ENCODE measurements at regions not wholly inside any gene's neighbourhood (a gene's known extent, or its start where the extent isn't known, plus 50 kb on each side); places are given as distances from the start of the nearest gene placed in this dataset.

DNA sequence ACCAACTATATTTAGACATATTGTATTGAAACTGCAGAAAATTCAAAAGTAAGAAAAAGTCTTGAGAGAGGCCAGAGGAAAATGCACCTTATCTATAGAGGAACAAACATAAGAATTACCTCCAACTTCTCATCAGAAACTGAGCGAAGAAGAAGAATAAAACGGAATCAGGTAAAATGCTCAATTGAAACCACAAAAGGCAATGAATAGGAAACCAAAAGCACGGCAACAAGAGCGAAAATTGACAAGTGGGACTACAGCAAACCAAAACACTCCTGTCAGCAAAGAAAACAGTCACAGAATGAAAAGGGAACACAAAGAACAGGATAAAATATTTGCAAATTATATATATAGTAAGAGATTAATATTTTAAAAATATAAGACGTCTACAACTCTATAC lies 61.9 kb upstream of the PARP11 start:
- no peak overlapping the region for H3K4me3 ChIP-seq
- TF ChIP-seq POLR2AphosphoS5 (IDR thresholded peaks at IDR 0.05) (no peak), POLR2A (IDR thresholded peaks at IDR 0.05) (no peak)
- TF ChIP-seq, protein P1, sequence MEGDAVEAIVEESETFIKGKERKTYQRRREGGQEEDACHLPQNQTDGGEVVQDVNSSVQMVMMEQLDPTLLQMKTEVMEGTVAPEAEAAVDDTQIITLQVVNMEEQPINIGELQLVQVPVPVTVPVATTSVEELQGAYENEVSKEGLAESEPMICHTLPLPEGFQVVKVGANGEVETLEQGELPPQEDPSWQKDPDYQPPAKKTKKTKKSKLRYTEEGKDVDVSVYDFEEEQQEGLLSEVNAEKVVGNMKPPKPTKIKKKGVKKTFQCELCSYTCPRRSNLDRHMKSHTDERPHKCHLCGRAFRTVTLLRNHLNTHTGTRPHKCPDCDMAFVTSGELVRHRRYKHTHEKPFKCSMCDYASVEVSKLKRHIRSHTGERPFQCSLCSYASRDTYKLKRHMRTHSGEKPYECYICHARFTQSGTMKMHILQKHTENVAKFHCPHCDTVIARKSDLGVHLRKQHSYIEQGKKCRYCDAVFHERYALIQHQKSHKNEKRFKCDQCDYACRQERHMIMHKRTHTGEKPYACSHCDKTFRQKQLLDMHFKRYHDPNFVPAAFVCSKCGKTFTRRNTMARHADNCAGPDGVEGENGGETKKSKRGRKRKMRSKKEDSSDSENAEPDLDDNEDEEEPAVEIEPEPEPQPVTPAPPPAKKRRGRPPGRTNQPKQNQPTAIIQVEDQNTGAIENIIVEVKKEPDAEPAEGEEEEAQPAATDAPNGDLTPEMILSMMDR (IDR thresholded peaks at IDR 0.05), result no peak
- peaks cover 4% of the 10 kb centered on the region for H3K4me1 ChIP-seq (replicated peaks)
- intact Hi-C loops (cut with DNase I), result no loop called here
- no peaks in the 10 kb centered on the region for H3K9me3 ChIP-seq
- no peak overlapping the region for H3K27ac ChIP-seq
- H3K27me3 ChIP-seq (replicated peaks; ENCODE audit: insufficient read depth), result no peaks in the 10 kb centered on the region
- no peaks in the 10 kb centered on the region for H3K36me3 ChIP-seq
- no peak for DNase-seq (ENCODE audit: low spot score)
- 84% methylated on average over 5 of the region's 5 CpGs for WGBS

DNA sequence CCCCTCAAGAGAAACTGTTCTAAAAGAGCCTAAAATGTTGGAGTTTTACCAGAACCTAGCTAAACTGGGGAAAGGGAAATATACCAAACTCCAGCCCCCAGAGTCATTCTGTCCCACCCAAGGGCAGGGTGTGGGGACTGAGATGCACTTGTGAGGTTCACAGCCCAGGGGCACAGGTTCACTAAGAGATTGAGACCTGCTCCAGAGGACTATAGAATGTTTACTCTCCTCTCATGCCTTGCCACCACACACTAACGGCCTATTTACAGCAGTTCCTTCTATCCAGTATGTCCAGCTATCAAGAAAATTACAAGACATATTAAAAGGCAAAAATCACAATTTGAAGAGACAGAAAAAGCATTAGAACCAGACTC lies 60.6 kb upstream of the PARP11 start:
- DNase-seq (ENCODE audit: low spot score), result no peak
- Histone ChIP-seq H3K36me3 (no peaks in the 10 kb centered on the region), H3K4me3 (no peak overlapping the region), H3K27ac (no peak overlapping the region), H3K9me3 (no peaks in the 10 kb centered on the region), H3K27me3 (replicated peaks; ENCODE audit: insufficient read depth) (no peaks in the 10 kb centered on the region), H3K4me1 (replicated peaks) (peaks cover 3% of the 10 kb centered on the region)
- intact Hi-C loops (cut with DNase I), result no loop called here
- no peak for TF ChIP-seq POLR2A (IDR thresholded peaks at IDR 0.05)
- TF ChIP-seq, protein P1 (IDR thresholded peaks at IDR 0.05), result no peak
- no peak for TF ChIP-seq POLR2AphosphoS5 (IDR thresholded peaks at IDR 0.05)
- 83% methylated on average over 1 of the region's 1 CpG for whole genome bisulfite sequencing

- 84% methylated on average over 9 of the region's 9 CpGs for WGBS
- TF ChIP-seq POLR2A (IDR thresholded peaks at IDR 0.05) (no peak), POLR2AphosphoS5 (IDR thresholded peaks at IDR 0.05) (no peak)
- TF ChIP-seq, protein P1 (IDR thresholded peaks at IDR 0.05), result no peak
Measured at GRCh38 chr12:3933074-3933818, 60.0 kb upstream of the PARP11 start.

GRCh38 chr12:3931776-3932175 lies 58.6 kb upstream of the PARP11 start:
- no peak overlapping the region for H3K27ac ChIP-seq
- 17% methylated on average over 5 of the region's 5 CpGs for WGBS
- H3K9me3 ChIP-seq, result no peaks in the 10 kb centered on the region
- peak; percentile 52 for DNase-seq (ENCODE audit: low spot score)
- no peaks in the 10 kb centered on the region for H3K4me1 ChIP-seq (replicated peaks)
- H3K4me3 ChIP-seq, result no peak overlapping the region
- peak; percentile 28 for TF ChIP-seq POLR2AphosphoS5 (IDR thresholded peaks at IDR 0.05)
- TF ChIP-seq, protein P1 (IDR thresholded peaks at IDR 0.05), result no peak
- no peaks in the 10 kb centered on the region for H3K27me3 ChIP-seq (replicated peaks; ENCODE audit: insufficient read depth)
- intact Hi-C loops (cut with DNase I), result no loop called here
- no peaks in the 10 kb centered on the region for H3K36me3 ChIP-seq

More at GRCh38 chr12:3933074-3933818, 60.0 kb upstream of the PARP11 start:
- Histone ChIP-seq H3K4me1 (replicated peaks) (no peaks in the 10 kb centered on the region), H3K27me3 (replicated peaks; ENCODE audit: insufficient read depth) (no peaks in the 10 kb centered on the region), H3K36me3 (no peaks in the 10 kb centered on the region), H3K27ac (no peak overlapping the region), H3K4me3 (no peak overlapping the region), H3K9me3 (no peaks in the 10 kb centered on the region)
- intact Hi-C loops (cut with DNase I), result no loop called here
- no peak for DNase-seq (ENCODE audit: low spot score)

GRCh38 chr12:3931206-3931605 lies 58.0 kb upstream of the PARP11 start:
- Histone ChIP-seq H3K4me3 (no peak overlapping the region), H3K4me1 (replicated peaks) (no peaks in the 10 kb centered on the region), H3K27ac (no peak overlapping the region), H3K9me3 (no peaks in the 10 kb centered on the region), H3K27me3 (replicated peaks; ENCODE audit: insufficient read depth) (no peaks in the 10 kb centered on the region), H3K36me3 (no peaks in the 10 kb centered on the region)
- intact Hi-C loops (cut with DNase I), result no loop called here
- TF ChIP-seq, protein P1 (IDR thresholded peaks at IDR 0.05), result no peak
- no peak for TF ChIP-seq POLR2A (IDR thresholded peaks at IDR 0.05)
- TF ChIP-seq POLR2AphosphoS5 (IDR thresholded peaks at IDR 0.05), result no peak
- no peak for DNase-seq (ENCODE audit: low spot score)
- WGBS, result 51% methylated on average over 4 of the region's 4 CpGs
